B cell (primary cell): ENCODE measurements at regions not wholly inside any gene's neighbourhood (a gene's known extent, or its start where the extent isn't known, plus 50 kb on each side); places are given as distances from the start of the nearest gene placed in this dataset.

Experiments
- ATAC-seq: fragments of 200-7000 bp; cut with Tn5 transposase; one replicate; pipeline ENCODE4 v1.10.0; 2021; ENCODE audit warnings: low read depth, mild to moderate bottlenecking, moderate number of reproducible peaks, moderate library complexity
- CTCF ChIA-PET: fragments of 350-600 bp; sonication (Branson Sonifier 250); formaldehyde crosslinking; loops from one replicate; lab custom pipeline; 2021; ENCODE audit warnings: antibody characterized with exemption, inconsistent platforms; lab: Charles Lee
- POLR2A ChIA-PET: fragments of 350-600 bp; sonication (Branson Sonifier 250); formaldehyde crosslinking; loops from one replicate; lab custom pipeline; 2021; ENCODE audit warnings: antibody characterized with exemption; lab: Charles Lee
- DNase-seq: peaks from one replicate; pipeline ENCODE4 v3.0.0; 2013
- H2AFZ ChIP-seq: 2 replicates; pipeline ENCODE4 v1.6.1; 2012; ENCODE audit warnings: mild to moderate bottlenecking, low read depth, low read length; ENCODE audit not compliant: insufficient read depth, poor library complexity, severe bottlenecking
- H3K27ac ChIP-seq, 2 donors: 1 replicate in 1 of 2; 2 replicates in 1 of 2; pipeline ENCODE4 v1.5.1; 2012 to 2013; ENCODE audit warnings: low read length in 2 of 2, mild to moderate bottlenecking in 2 of 2, moderate library complexity in 1 of 2
- H3K27me3 ChIP-seq, 4 experiments: fragments of 200-600 bp in 1 of 4; sonication (generic) in 1 of 4; replicated peaks in 1 of 4; 1 replicate in 2 of 4; 2 replicates in 2 of 4; pipeline versions ENCODE4 v1.6.1 to v1.7.0; 2013 to 2016; ENCODE audit warnings: low read length in 3 of 4, mild to moderate bottlenecking in 2 of 4, mixed read lengths in 1 of 4, moderate library complexity in 1 of 4; ENCODE audit not compliant: insufficient read depth in 4 of 4, control insufficient read depth in 3 of 4; ENCODE audit errors: control extremely low read depth in 1 of 4
- H3K36me3 ChIP-seq, 2 experiments: replicated peaks in 1 of 2; 1 replicate in 1 of 2; 2 replicates in 1 of 2; pipeline versions ENCODE4 v1.6.1 to v1.7.1; 2013; ENCODE audit warnings: low read length in 1 of 2; ENCODE audit not compliant: insufficient read depth in 2 of 2, control insufficient read depth in 1 of 2; ENCODE audit errors: control extremely low read depth in 1 of 2, extremely low read depth in 1 of 2
- H3K4me1 ChIP-seq, 2 donors: fragments of 200-600 bp in 1 of 2; sonication (generic) in 1 of 2; 1 replicate in 1 of 2; 2 replicates in 1 of 2; pipeline versions ENCODE4 v1.5.1 to v1.6.1; 2013 to 2017; ENCODE audit warnings: low read length in 2 of 2; ENCODE audit not compliant: control insufficient read depth in 2 of 2, insufficient read depth in 2 of 2
- H3K4me2 ChIP-seq: replicated peaks from 2 replicates; pipeline ENCODE3; 2012; ENCODE audit warnings: mild to moderate bottlenecking, low read depth, low read length; ENCODE audit not compliant: poor library complexity, severe bottlenecking
- H3K4me3 ChIP-seq, 5 experiments: fragments of 200-600 bp in 1 of 5; sonication (generic) in 1 of 5; 1 replicate in 3 of 5; 2 replicates in 2 of 5; pipeline versions ENCODE4 v1.5.1 to v1.7.0; 2011 to 2016; ENCODE audit warnings: low read length in 4 of 5, mild to moderate bottlenecking in 4 of 5, low read depth in 2 of 5, control low read depth in 1 of 5, moderate library complexity in 1 of 5; ENCODE audit not compliant: insufficient read depth in 1 of 5; ENCODE audit errors: control extremely low read depth in 1 of 5, extremely low read depth in 1 of 5
- H3K79me2 ChIP-seq: fragments of 200-600 bp; sonication (generic); one replicate; pipeline ENCODE4 v1.6.0; 2016; ENCODE audit warnings: low read length; ENCODE audit not compliant: control insufficient read depth, insufficient read depth
- H3K9ac ChIP-seq: fragments of 200-600 bp; sonication (generic); 2 replicates; pipeline ENCODE4 v1.6.1; 2017; ENCODE audit warnings: mild to moderate bottlenecking, low read length, moderate library complexity
- H3K9me3 ChIP-seq, 3 donors: one replicate each; pipeline versions ENCODE4 v1.6.1 to v1.7.1; 2013; ENCODE audit warnings: low read length in 2 of 3; ENCODE audit not compliant: control insufficient read depth in 2 of 3, insufficient read depth in 1 of 3; ENCODE audit errors: control extremely low read depth in 1 of 3
- H4K20me1 ChIP-seq: 2 replicates; pipeline ENCODE4 v1.6.0; 2012; ENCODE audit warnings: mild to moderate bottlenecking, low read length; ENCODE audit not compliant: insufficient read depth, control insufficient read depth, poor library complexity, severe bottlenecking
- H3K27ac Mint-ChIP-seq: one replicate; pipeline ENCODE4 v1.8.0; 2021; ENCODE audit warnings: mixed read lengths
- H3K27me3 Mint-ChIP-seq: one replicate; pipeline ENCODE4 v1.8.0; 2021; ENCODE audit warnings: mixed read lengths
- H3K4me1 Mint-ChIP-seq: one replicate; pipeline ENCODE4 v1.8.0; 2021; ENCODE audit warnings: mixed read lengths
- H3K4me3 Mint-ChIP-seq: one replicate; pipeline ENCODE4 v1.8.0; 2021; ENCODE audit warnings: mixed read lengths
- H3K9me3 Mint-ChIP-seq: one replicate; pipeline ENCODE4 v1.8.0; 2022; ENCODE audit warnings: mixed read lengths; ENCODE audit not compliant: insufficient read depth
- EZH2 ChIP-seq: IDR thresholded peaks from 2 replicates; pipeline ENCODE4 v1.6.1; 2012; ENCODE audit warnings: borderline replicate concordance, low read depth, mild to moderate bottlenecking, moderate library complexity, low read length; ENCODE audit not compliant: insufficient read depth, poor library complexity, severe bottlenecking
- WGBS: methylation state at CpG from one replicate; pipeline ENCODE4 v1.1.5; 2013; ENCODE audit warnings: missing lambda C conversion rate; ENCODE audit not compliant: insufficient coverage; 5-methylcytosine and 5-hydroxymethylcytosine counted together
- intact Hi-C: fragments of 100-400 bp; cut with micrococcal nuclease; formaldehyde crosslinking; loops from one replicate; pipeline ENCODE4 v1.10.0; 2022
- TF ChIP-seq, protein P1 (sequence below): fragments of 200-600 bp; IDR thresholded peaks from one replicate; pipeline ENCODE4 v1.8.0; 2022; ENCODE audit warnings: antibody characterized with exemption, mild to moderate bottlenecking

DNA sequence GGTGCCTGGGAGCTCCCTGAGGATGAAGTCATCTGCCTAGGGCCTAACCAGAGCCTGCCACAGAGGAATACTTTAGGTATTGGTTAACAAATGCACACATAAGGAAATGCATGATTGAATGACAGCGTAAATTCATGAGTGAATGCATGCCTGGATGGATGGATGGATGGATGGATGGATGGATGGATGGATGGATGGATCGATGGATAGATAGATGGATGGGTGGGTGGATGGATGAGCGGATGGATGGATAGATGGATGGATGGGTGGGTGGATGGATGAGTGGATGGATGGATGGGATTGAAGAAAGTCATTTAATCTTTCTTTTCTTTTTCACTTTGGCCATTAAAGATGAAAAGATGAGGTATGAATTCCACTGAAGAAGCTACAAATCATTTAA is 111.9 kb upstream of the SIRPG start:
- Histone ChIP-seq H3K36me3 (no peaks in the 10 kb centered on the region), H3K27me3 (no peaks in the 10 kb centered on the region), H3K4me2 (no peak overlapping the region), H3K79me2 (no peaks in the 10 kb centered on the region), H3K9ac (no peak overlapping the region), H3K9me3 (no peaks in the 10 kb centered on the region), H2AFZ (no peak overlapping the region), H3K4me1 (no peaks in the 10 kb centered on the region), H4K20me1 (no peaks in the 10 kb centered on the region), H3K4me3 (no peak overlapping the region), H3K27ac (no peak overlapping the region)
- Mint-ChIP-seq H3K9me3 (no peaks in the 10 kb centered on the region), H3K4me1 (peaks cover under 1% of the 10 kb centered on the region), H3K27ac (no peak overlapping the region), H3K27me3 (peaks cover 3% of the 10 kb centered on the region), H3K4me3 (no peak overlapping the region)
- no peak for ATAC-seq
- TF ChIP-seq, protein P1, sequence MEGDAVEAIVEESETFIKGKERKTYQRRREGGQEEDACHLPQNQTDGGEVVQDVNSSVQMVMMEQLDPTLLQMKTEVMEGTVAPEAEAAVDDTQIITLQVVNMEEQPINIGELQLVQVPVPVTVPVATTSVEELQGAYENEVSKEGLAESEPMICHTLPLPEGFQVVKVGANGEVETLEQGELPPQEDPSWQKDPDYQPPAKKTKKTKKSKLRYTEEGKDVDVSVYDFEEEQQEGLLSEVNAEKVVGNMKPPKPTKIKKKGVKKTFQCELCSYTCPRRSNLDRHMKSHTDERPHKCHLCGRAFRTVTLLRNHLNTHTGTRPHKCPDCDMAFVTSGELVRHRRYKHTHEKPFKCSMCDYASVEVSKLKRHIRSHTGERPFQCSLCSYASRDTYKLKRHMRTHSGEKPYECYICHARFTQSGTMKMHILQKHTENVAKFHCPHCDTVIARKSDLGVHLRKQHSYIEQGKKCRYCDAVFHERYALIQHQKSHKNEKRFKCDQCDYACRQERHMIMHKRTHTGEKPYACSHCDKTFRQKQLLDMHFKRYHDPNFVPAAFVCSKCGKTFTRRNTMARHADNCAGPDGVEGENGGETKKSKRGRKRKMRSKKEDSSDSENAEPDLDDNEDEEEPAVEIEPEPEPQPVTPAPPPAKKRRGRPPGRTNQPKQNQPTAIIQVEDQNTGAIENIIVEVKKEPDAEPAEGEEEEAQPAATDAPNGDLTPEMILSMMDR: no peak
- TF ChIP-seq EZH2: no peak
- intact Hi-C loops: no loop called here
- WGBS: 90% methylated on average over 2 of the region's 3 CpGs
- DNase-seq: no peak
- ChIA-PET POLR2A (no interaction called here), CTCF (interaction anchor here (1.0 to 2.2 kb wide), 4 partner anchors 8 to 403 kb away, joined by 4 to 10 read pairs (median 6); no protein-coding TSS in a partner anchor)

GRCh38 chr20:1766731-1767130 is 109.2 kb upstream of the SIRPG start:
- POLR2A ChIA-PET: interaction anchor here (0.7 kb wide), 1 partner anchor 169 kb away, joined by 4 read pairs; no protein-coding TSS in a partner anchor
- Mint-ChIP-seq H3K9me3 (no peaks in the 10 kb centered on the region), H3K4me3 (no peak overlapping the region), H3K27me3 (peaks cover 6% of the 10 kb centered on the region), H3K4me1 (peaks cover 1% of the 10 kb centered on the region), H3K27ac (no peak overlapping the region)
- TF ChIP-seq EZH2: no peak
- TF ChIP-seq, protein P1: no peak
- no peak overlapping the region for H3K9ac ChIP-seq
- H3K27ac ChIP-seq: no peak overlapping the region
- H3K9me3 ChIP-seq: no peaks in the 10 kb centered on the region
- H2AFZ ChIP-seq: no peak overlapping the region
- no peaks in the 10 kb centered on the region for H3K36me3 ChIP-seq
- no peaks in the 10 kb centered on the region for H3K4me1 ChIP-seq
- H3K27me3 ChIP-seq: no peaks in the 10 kb centered on the region
- no peak overlapping the region for H3K4me2 ChIP-seq
- H3K79me2 ChIP-seq: no peaks in the 10 kb centered on the region
- H3K4me3 ChIP-seq: no peak overlapping the region
- ATAC-seq (no peak), DNase-seq (no peak)
- 100% methylated on average over 1 of the region's 1 CpG for WGBS
- CTCF ChIA-PET: interaction anchor here (1.1 to 4.4 kb wide), 6 partner anchors 9 to 441 kb away, joined by 3 to 111 read pairs (median 26); no protein-coding TSS in a partner anchor
- intact Hi-C loops: no loop called here
- H4K20me1 ChIP-seq: no peaks in the 10 kb centered on the region
